IMR-90 (cell line): ENCODE measurements at regions not wholly inside any gene's neighbourhood (a gene's known extent, or its start where the extent isn't known, plus 50 kb on each side); places are given as distances from the start of the nearest gene placed in this dataset.

Experiments
- ATAC-seq: fragments of 200-7000 bp; cut with Tn5 transposase; 2 replicates; pipeline ENCODE4 v1.9.1; 2020; ENCODE audit warnings: low read depth, mild to moderate bottlenecking, moderate library complexity
- BruUV-seq: library from RNA; stranded (reverse); fragments of 400-500 nt; replicated peaks from 2 replicates; lab custom pipeline; 2021; lab: Mats Ljungman, UMichigan
- CTCF ChIA-PET: fragments of 300-600 bp; formaldehyde crosslinking; extraction: SDS; loops from one replicate; lab custom pipeline; 2021; ENCODE audit warnings: antibody characterized with exemption; lab: Yijun Ruan, JAX
- POLR2A ChIA-PET: fragments of 300-600 bp; sonication (Branson Sonifier 250); formaldehyde crosslinking; loops from one replicate; lab custom pipeline; 2022; ENCODE audit warnings: antibody characterized with exemption; ENCODE audit not compliant: unreplicated experiment; lab: Charles Lee
- DNase-seq: peaks from one replicate; pipeline ENCODE4 v3.0.0; 2013
- H2AFZ ChIP-seq: replicated peaks from 2 replicates; pipeline ENCODE3; 2013; ENCODE audit warnings: low read length, mild to moderate bottlenecking; ENCODE audit not compliant: poor library complexity
- H2AK5ac ChIP-seq: 2 replicates; pipeline ENCODE4 v1.6.1; 2013; ENCODE audit warnings: low read depth, low read length, inconsistent platforms
- H2AK9ac ChIP-seq: replicated peaks from 2 replicates; pipeline ENCODE3; 2013; ENCODE audit warnings: mild to moderate bottlenecking, low read depth, low read length, moderate library complexity; ENCODE audit not compliant: poor library complexity
- H2BK120ac ChIP-seq: 2 replicates; pipeline ENCODE4 v1.6.1; 2013; ENCODE audit warnings: low read depth, low read length, inconsistent platforms
- H2BK15ac ChIP-seq: 3 replicates; pipeline ENCODE4 v1.6.1; 2013; ENCODE audit warnings: low read depth, low read length, inconsistent platforms
- H2BK20ac ChIP-seq: 2 replicates; pipeline ENCODE4 v1.6.1; 2013; ENCODE audit warnings: low read depth, mild to moderate bottlenecking, inconsistent platforms, low read length, moderate library complexity
- H2BK5ac ChIP-seq: 2 replicates; pipeline ENCODE4 v1.6.1; 2013; ENCODE audit warnings: mild to moderate bottlenecking, low read depth, low read length, inconsistent platforms; ENCODE audit not compliant: poor library complexity, severe bottlenecking
- H3K14ac ChIP-seq: replicated peaks from 2 replicates; pipeline ENCODE4 v1.6.1; 2013; ENCODE audit warnings: low read depth, low read length, inconsistent platforms
- H3K18ac ChIP-seq: 2 replicates; pipeline ENCODE4 v1.6.1; 2013; ENCODE audit warnings: low read depth, low read length, control low read depth
- H3K23ac ChIP-seq: 2 replicates; pipeline ENCODE4 v1.6.1; 2013; ENCODE audit warnings: low read depth, low read length, inconsistent platforms
- H3K27ac ChIP-seq: 2 replicates; pipeline ENCODE4 v1.5.1; 2013; ENCODE audit warnings: mild to moderate bottlenecking, control low read depth, low read length; ENCODE audit not compliant: insufficient read depth
- H3K27me3 ChIP-seq: 2 replicates; pipeline ENCODE4 v1.6.1; 2013; ENCODE audit warnings: low read length; ENCODE audit not compliant: control insufficient read depth, insufficient read depth
- H3K36me3 ChIP-seq: 2 replicates; pipeline ENCODE4 v1.6.1; 2013; ENCODE audit warnings: low read length, mixed read lengths; ENCODE audit not compliant: control insufficient read depth, insufficient read depth
- H3K4ac ChIP-seq: 2 replicates; pipeline ENCODE4 v1.6.1; 2013; ENCODE audit warnings: low read depth, low read length, inconsistent platforms
- H3K4me1 ChIP-seq: 2 replicates; pipeline ENCODE4 v1.6.1; 2013; ENCODE audit warnings: low read length, mixed read lengths; ENCODE audit not compliant: control insufficient read depth, insufficient read depth
- H3K4me2 ChIP-seq: 2 replicates; pipeline ENCODE4 v1.6.1; 2013; ENCODE audit warnings: low read depth, mild to moderate bottlenecking, control low read depth, low read length, moderate library complexity
- H3K4me3 ChIP-seq: 2 replicates; pipeline ENCODE4 v1.5.1; 2013; ENCODE audit warnings: low read depth, mild to moderate bottlenecking, control low read depth, low read length, moderate library complexity; ENCODE audit not compliant: insufficient read depth
- H3K56ac ChIP-seq: 2 replicates; pipeline ENCODE4 v1.6.1; 2013; ENCODE audit warnings: low read length, inconsistent platforms; ENCODE audit not compliant: insufficient read depth; ENCODE audit errors: extremely low read depth
- H3K79me1 ChIP-seq, 2 experiments: 2 replicates each; pipeline ENCODE4 v1.6.1; 2013; ENCODE audit warnings: low read length in 2 of 2, inconsistent platforms in 1 of 2, low read depth in 1 of 2
- H3K9ac ChIP-seq: 2 replicates; pipeline ENCODE4 v1.6.1; 2013; ENCODE audit warnings: low read depth, low read length, control low read depth
- H3K9me1 ChIP-seq: 2 replicates; pipeline ENCODE4 v1.6.1; 2013; ENCODE audit warnings: low read length, inconsistent platforms; ENCODE audit not compliant: insufficient read depth
- H3K9me3 ChIP-seq: 2 replicates; pipeline ENCODE4 v1.6.1; 2013; ENCODE audit warnings: low read length; ENCODE audit not compliant: control insufficient read depth, insufficient read depth
- H4K20me1 ChIP-seq: 2 replicates; pipeline ENCODE4 v1.6.1; 2013; ENCODE audit warnings: low read length, inconsistent platforms; ENCODE audit not compliant: insufficient read depth
- H4K5ac ChIP-seq: 2 replicates; pipeline ENCODE4 v1.6.1; 2013; ENCODE audit warnings: mild to moderate bottlenecking, low read depth, low read length, control low read depth
- H4K8ac ChIP-seq, 2 experiments: 2 replicates each; pipeline ENCODE4 v1.6.1; 2013; ENCODE audit warnings: low read depth in 2 of 2, low read length in 2 of 2, control low read depth in 1 of 2, inconsistent platforms in 1 of 2
- H4K91ac ChIP-seq: 2 replicates; pipeline ENCODE4 v1.6.1; 2013; ENCODE audit warnings: low read depth, low read length, inconsistent platforms; ENCODE audit not compliant: insufficient read depth
- BHLHE40 ChIP-seq: fragments of 150-350 bp; IDR thresholded peaks from 2 replicates; pipeline ENCODE4 v1.6.1; 2016; ENCODE audit warnings: mild to moderate bottlenecking, low read depth, low read length
- CEBPB ChIP-seq: IDR thresholded peaks from 2 replicates; pipeline ENCODE4 v1.6.1; 2012; ENCODE audit warnings: low read depth, low read length, improper control_type of control experiment
- CHD1 ChIP-seq: IDR thresholded peaks from 2 replicates; pipeline ENCODE4 v1.6.1; 2012; ENCODE audit warnings: low read depth, low read length, improper control_type of control experiment
- ELK1 ChIP-seq: fragments of 150-350 bp; IDR thresholded peaks from 2 replicates; pipeline ENCODE4 v1.6.1; 2016; ENCODE audit warnings: low read depth, mild to moderate bottlenecking, low read length, moderate library complexity, borderline replicate concordance
- MXI1 ChIP-seq: IDR thresholded peaks from 2 replicates; pipeline ENCODE4 v1.6.1; 2012; ENCODE audit warnings: low read depth, mild to moderate bottlenecking, low read length, moderate library complexity, borderline replicate concordance
- NFE2L2 ChIP-seq: fragments of 150-350 bp; IDR thresholded peaks from 2 replicates; pipeline ENCODE4 v1.6.1; 2016; ENCODE audit warnings: low read depth, mild to moderate bottlenecking, low read length
- RFX5 ChIP-seq: IDR thresholded peaks from 2 replicates; pipeline ENCODE4 v1.8.0; 2012; ENCODE audit warnings: low read depth, mild to moderate bottlenecking, low read length, moderate library complexity
- SMC3 ChIP-seq: fragments of 150-350 bp; IDR thresholded peaks from 2 replicates; pipeline ENCODE4 v1.6.1; 2016; ENCODE audit warnings: low read depth, mild to moderate bottlenecking, antibody characterized with exemption, low read length, moderate library complexity
- WGBS, 2 experiments: methylation state at CpG; one replicate each; pipeline versions ENCODE4 v1.1.5 to v1.1.7; 2013; ENCODE audit warnings: missing lambda C conversion rate in 2 of 2; ENCODE audit not compliant: insufficient read length in 1 of 2; ENCODE audit errors: extremely low coverage in 2 of 2; 5-methylcytosine and 5-hydroxymethylcytosine counted together
- dilution Hi-C: fragments of 300-500 bp; cut with HindIII; formaldehyde crosslinking; loops from one replicate; pipeline ENCODE4 v1.14.3; 2018; ENCODE audit warnings: low sequenced_read_pairs; ENCODE audit not compliant: unreplicated experiment
- in situ Hi-C: fragments of 300-500 bp; cut with MboI; formaldehyde crosslinking; loops from 3 replicates; pipeline ENCODE4 v1.14.3; 2019; ENCODE audit warnings: low sequenced_read_pairs, inconsistent platforms, mixed read lengths
- intact Hi-C: fragments of 100-400 bp; cut with micrococcal nuclease; formaldehyde crosslinking; loops from 2 replicates; pipeline ENCODE4 v1.10.0; 2022
- TF ChIP-seq, protein P1 (sequence below): fragments of 150-350 bp; IDR thresholded peaks from 2 replicates; pipeline ENCODE4 v1.6.1; 2017; ENCODE audit warnings: mild to moderate bottlenecking, antibody characterized with exemption, low read length, low read depth
- TF ChIP-seq, protein P2 (sequence below): conservative IDR thresholded peaks from 2 replicates; pipeline ENCODE4 v1.5.1; 2012; ENCODE audit warnings: mild to moderate bottlenecking, low read depth, low read length, improper control_type of control experiment

- Histone ChIP-seq H3K23ac (no peak overlapping the region), H3K27me3 (peaks cover 33% of the 10 kb centered on the region), H2BK20ac (no peak overlapping the region), H2BK5ac (no peak overlapping the region), H4K20me1 (no peaks in the 10 kb centered on the region), H3K9me3 (no peaks in the 10 kb centered on the region), H2AK9ac (no peak overlapping the region), H3K79me1 (no peaks in the 10 kb centered on the region), H3K4ac (no peak overlapping the region), H3K4me3 (no peak overlapping the region), H3K4me2 (no peak overlapping the region), H3K27ac (no peak overlapping the region), H3K9me1 (no peaks in the 10 kb centered on the region), H3K9ac (no peak overlapping the region), H4K8ac (no peak overlapping the region), H3K4me1 (no peaks in the 10 kb centered on the region), H2BK15ac (no peak overlapping the region), H3K36me3 (no peaks in the 10 kb centered on the region), H2AFZ (no peak overlapping the region), H2AK5ac (no peak overlapping the region), H2BK120ac (no peak overlapping the region), H4K5ac (no peak overlapping the region), H3K56ac (no peak overlapping the region), H3K18ac (no peak overlapping the region), H3K14ac (no peak overlapping the region), H4K91ac (no peak overlapping the region)
- ChIA-PET CTCF (no interaction called here), POLR2A (no interaction called here)
- intact Hi-C loops (no loop called here), dilution Hi-C loops (no loop called here), in situ Hi-C loops (no loop called here)
- ATAC-seq (no peak), DNase-seq (no peak)
- no CpG with 5 or more reads among the region's 3 CpGs for WGBS, 2 experiments
- BruUV-seq: no TSS peak
- TF ChIP-seq RFX5: no peak
- TF ChIP-seq NFE2L2: no peak
- TF ChIP-seq BHLHE40: no peak
- TF ChIP-seq, protein P1, sequence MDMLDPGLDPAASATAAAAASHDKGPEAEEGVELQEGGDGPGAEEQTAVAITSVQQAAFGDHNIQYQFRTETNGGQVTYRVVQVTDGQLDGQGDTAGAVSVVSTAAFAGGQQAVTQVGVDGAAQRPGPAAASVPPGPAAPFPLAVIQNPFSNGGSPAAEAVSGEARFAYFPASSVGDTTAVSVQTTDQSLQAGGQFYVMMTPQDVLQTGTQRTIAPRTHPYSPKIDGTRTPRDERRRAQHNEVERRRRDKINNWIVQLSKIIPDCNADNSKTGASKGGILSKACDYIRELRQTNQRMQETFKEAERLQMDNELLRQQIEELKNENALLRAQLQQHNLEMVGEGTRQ: no peak
- TF ChIP-seq SMC3: no peak
- TF ChIP-seq CHD1: no peak
- TF ChIP-seq, protein P2, sequence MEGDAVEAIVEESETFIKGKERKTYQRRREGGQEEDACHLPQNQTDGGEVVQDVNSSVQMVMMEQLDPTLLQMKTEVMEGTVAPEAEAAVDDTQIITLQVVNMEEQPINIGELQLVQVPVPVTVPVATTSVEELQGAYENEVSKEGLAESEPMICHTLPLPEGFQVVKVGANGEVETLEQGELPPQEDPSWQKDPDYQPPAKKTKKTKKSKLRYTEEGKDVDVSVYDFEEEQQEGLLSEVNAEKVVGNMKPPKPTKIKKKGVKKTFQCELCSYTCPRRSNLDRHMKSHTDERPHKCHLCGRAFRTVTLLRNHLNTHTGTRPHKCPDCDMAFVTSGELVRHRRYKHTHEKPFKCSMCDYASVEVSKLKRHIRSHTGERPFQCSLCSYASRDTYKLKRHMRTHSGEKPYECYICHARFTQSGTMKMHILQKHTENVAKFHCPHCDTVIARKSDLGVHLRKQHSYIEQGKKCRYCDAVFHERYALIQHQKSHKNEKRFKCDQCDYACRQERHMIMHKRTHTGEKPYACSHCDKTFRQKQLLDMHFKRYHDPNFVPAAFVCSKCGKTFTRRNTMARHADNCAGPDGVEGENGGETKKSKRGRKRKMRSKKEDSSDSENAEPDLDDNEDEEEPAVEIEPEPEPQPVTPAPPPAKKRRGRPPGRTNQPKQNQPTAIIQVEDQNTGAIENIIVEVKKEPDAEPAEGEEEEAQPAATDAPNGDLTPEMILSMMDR: no peak
- TF ChIP-seq CEBPB: no peak
- TF ChIP-seq MXI1: no peak
- no peak for TF ChIP-seq ELK1
These were observed 64.7 kb upstream of the LMO2 start for GRCh38 chr11:33956611-33957010.
